Spleen (tissue), 11 donors: ENCODE measurements at regions not wholly inside any gene's neighbourhood (a gene's known extent, or its start where the extent isn't known, plus 50 kb on each side); places are given as distances from the start of the nearest gene placed in this dataset.

Experiments used
- DNase-seq: peaks from one replicate; pipeline ENCODE4 v3.0.0-alpha.2; 2020
- H3K27ac ChIP-seq, 8 donors: fragments of 200-600 bp; sonication (generic) in 7 of 8; 1 replicate in 4 of 8; 2 replicates in 4 of 8; pipeline versions ENCODE4 v1.5.0 to v1.8.0; 2016 to 2021; ENCODE audit warnings: inconsistent platforms in 4 of 8, mild to moderate bottlenecking in 4 of 8, moderate library complexity in 1 of 8
- H3K27me3 ChIP-seq, 7 donors: fragments of 200-600 bp; sonication (generic) in 6 of 7; replicated peaks in 1 of 7; 1 replicate in 4 of 7; 2 replicates in 3 of 7; pipeline versions ENCODE4 v1.5.0 to v1.8.0; 2016 to 2021; ENCODE audit warnings: inconsistent platforms in 3 of 7, mild to moderate bottlenecking in 1 of 7
- H3K36me3 ChIP-seq, 6 donors: fragments of 200-600 bp; sonication (generic) in 5 of 6; 1 replicate in 4 of 6; 2 replicates in 2 of 6; pipeline versions ENCODE4 v1.5.0 to v1.8.0; 2016 to 2021; ENCODE audit warnings: inconsistent platforms in 2 of 6
- H3K4me1 ChIP-seq, 6 donors: fragments of 200-600 bp; sonication (generic) in 5 of 6; 1 replicate in 3 of 6; 2 replicates in 3 of 6; pipeline versions ENCODE4 v1.5.0 to v1.8.0; 2016 to 2021; ENCODE audit warnings: inconsistent platforms in 3 of 6
- H3K4me3 ChIP-seq, 8 donors: fragments of 200-600 bp; sonication (generic) in 7 of 8; 1 replicate in 4 of 8; 2 replicates in 4 of 8; pipeline versions ENCODE4 v1.5.0 to v1.8.0; 2016 to 2021; ENCODE audit warnings: inconsistent platforms in 4 of 8, mild to moderate bottlenecking in 4 of 8, moderate library complexity in 2 of 8
- H3K9me3 ChIP-seq, 8 donors: fragments of 200-600 bp; sonication (generic) in 7 of 8; 1 replicate in 4 of 8; 2 replicates in 4 of 8; pipeline versions ENCODE4 v1.5.0 to v1.8.0; 2016 to 2021; ENCODE audit warnings: inconsistent platforms in 4 of 8
- CTCF ChIP-seq, 11 experiments: fragments of 200-600 bp in 7 of 11; fragments of 450-650 bp in 4 of 11; sonication (generic) in 4 of 11; IDR thresholded peaks in 8 of 11; conservative IDR thresholded peaks in 3 of 11; 1 replicate in 7 of 11; 2 replicates in 4 of 11; pipeline versions ENCODE4 v1.4.0 to v1.8.0; 2016 to 2021; ENCODE audit warnings: antibody characterized with exemption in 11 of 11, inconsistent platforms in 4 of 11, mild to moderate bottlenecking in 1 of 11
- POLR2A ChIP-seq, 3 donors: fragments of 450-650 bp; IDR thresholded peaks; one replicate each; pipeline ENCODE4 v1.5.1; 2017; ENCODE audit warnings: antibody characterized with exemption in 3 of 3, mild to moderate bottlenecking in 1 of 3
- POLR2AphosphoS5 ChIP-seq, 3 donors: sonication (generic); formaldehyde crosslinking; IDR thresholded peaks; one replicate each; pipeline ENCODE4 v1.5.1; 2017; ENCODE audit warnings: antibody characterized with exemption in 3 of 3
- WGBS, 5 donors: extraction: QIAGEN DNeasy Blood & Tissue Kit in 3 of 5; methylation state at CpG; one replicate each; pipeline versions ENCODE4 v1.1.5 to v1.1.7; 2013 to 2018; 5-methylcytosine and 5-hydroxymethylcytosine counted together
- intact Hi-C: fragments of 100-400 bp; cut with DNase I; formaldehyde crosslinking; loops from one replicate; pipeline ENCODE4 v1.15.0; 2023; ENCODE audit warnings: low total_unique reads
- donor health status: healthy with polysubstance abuse.
- donor health status: DM: no; HTN: no; CAD: no; lungs with moderate emphysema.
- donor health status: DM: no; HTN: no; CAD: no.
- donor health status: Bipolar disorder and iron deficiency.
- donor health status: healthy.
- donor health status: DM: no; HTN: no; CAD: no.
- donor health status: DM: yes; HTN: yes; CAD: no.

- DNase-seq = no peak
- Histone ChIP-seq H3K4me1 (no peaks in the 10 kb centered on the region), H3K4me3 (no peak overlapping the region), H3K27me3 (no peaks in the 10 kb centered on the region), H3K27ac (no peak overlapping the region), H3K36me3 (no peaks in the 10 kb centered on the region), H3K9me3 (peaks cover 0 to 18% (median 13%) of the 10 kb centered on the region in 8 donors)
- 67 to 83% (median 74%) methylated on average over 1 of the region's 1 CpG for WGBS, 5 donors
- intact Hi-C loops = no loop called here
- no peak for TF ChIP-seq POLR2A (IDR thresholded peaks at IDR 0.05)
These were observed 229.9 kb upstream of the GADL1 start for GRCh38 chr3:31124373-31124772.

GRCh38 chr3:31125413-31126020 is 231.1 kb upstream of the GADL1 start:
- intact Hi-C loops = no loop called here
- TF ChIP-seq POLR2A (IDR thresholded peaks at IDR 0.05) = no peak
- no peaks in the 10 kb centered on the region for H3K36me3 ChIP-seq
- no peak for DNase-seq
- H3K4me3 ChIP-seq = no peak overlapping the region
- H3K4me1 ChIP-seq = no peaks in the 10 kb centered on the region
- 84 to 96% (median 91%) methylated on average over 4 of the region's 4 CpGs for WGBS, 5 donors
- no peaks in the 10 kb centered on the region for H3K27me3 ChIP-seq
- peaks cover 0 to 18% (median 13%) of the 10 kb centered on the region in 8 donors for H3K9me3 ChIP-seq
- no peak overlapping the region for H3K27ac ChIP-seq

DNA sequence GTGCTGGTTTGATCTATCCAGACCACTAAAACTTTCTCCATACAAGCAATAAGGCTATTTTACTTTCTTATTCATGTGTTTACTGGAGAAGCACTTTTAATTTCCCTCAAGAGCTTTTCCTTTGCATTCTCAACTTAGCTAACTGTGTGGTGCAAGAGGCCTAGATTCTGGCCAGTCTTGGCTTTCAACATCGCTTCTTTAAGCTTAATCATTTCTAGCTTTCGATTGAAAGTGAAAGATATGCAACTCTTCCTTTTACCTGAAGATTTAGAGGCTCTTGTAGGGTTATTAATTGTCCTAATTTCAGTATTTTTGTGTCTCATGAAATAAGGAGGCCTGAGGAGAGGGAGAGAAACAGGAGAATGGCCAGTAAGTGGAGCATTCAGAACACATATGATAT is 234.8 kb upstream of the GADL1 start:
- Histone ChIP-seq H3K9me3 (peaks cover 0 to 11% (median 9%) of the 10 kb centered on the region in 8 donors), H3K4me1 (no peaks in the 10 kb centered on the region), H3K36me3 (no peaks in the 10 kb centered on the region), H3K27ac (no peak overlapping the region), H3K4me3 (no peak overlapping the region), H3K27me3 (no peaks in the 10 kb centered on the region)
- TF ChIP-seq POLR2A (IDR thresholded peaks at IDR 0.05) = no peak
- no peak for TF ChIP-seq CTCF (IDR thresholded peaks at IDR 0.05 in 8 of 11, conservative IDR thresholded peaks at IDR 0.05 in 3 of 11)
- no peak for TF ChIP-seq POLR2AphosphoS5 (IDR thresholded peaks at IDR 0.05)
- intact Hi-C loops = no loop called here
- 78 to 92% (median 85%) methylated on average over 2 of the region's 2 CpGs for WGBS, 5 donors
- no peak for DNase-seq

- WGBS, 5 donors = 69 to 83% (median 78%) methylated on average over 2 of the region's 2 CpGs
- H3K4me3 ChIP-seq = no peak overlapping the region
- DNase-seq = no peak
- no peaks in the 10 kb centered on the region for H3K9me3 ChIP-seq
- no peaks in the 10 kb centered on the region for H3K27me3 ChIP-seq
- H3K36me3 ChIP-seq = no peaks in the 10 kb centered on the region
- intact Hi-C loops = loop anchor here (5.0 kb wide), 1 partner anchor 365 kb away; no protein-coding TSS in a partner anchor
- TF ChIP-seq CTCF (IDR thresholded peaks at IDR 0.05 in 8 of 11, conservative IDR thresholded peaks at IDR 0.05 in 3 of 11) = peak in 7 of 11 experiments; percentile 17 to 51 (median 42)
- no peak for TF ChIP-seq POLR2AphosphoS5 (IDR thresholded peaks at IDR 0.05)
- no peaks in the 10 kb centered on the region for H3K4me1 ChIP-seq
- no peak overlapping the region for H3K27ac ChIP-seq
These were observed 237.8 kb upstream of the GADL1 start for GRCh38 chr3:31132132-31132769.

DNA sequence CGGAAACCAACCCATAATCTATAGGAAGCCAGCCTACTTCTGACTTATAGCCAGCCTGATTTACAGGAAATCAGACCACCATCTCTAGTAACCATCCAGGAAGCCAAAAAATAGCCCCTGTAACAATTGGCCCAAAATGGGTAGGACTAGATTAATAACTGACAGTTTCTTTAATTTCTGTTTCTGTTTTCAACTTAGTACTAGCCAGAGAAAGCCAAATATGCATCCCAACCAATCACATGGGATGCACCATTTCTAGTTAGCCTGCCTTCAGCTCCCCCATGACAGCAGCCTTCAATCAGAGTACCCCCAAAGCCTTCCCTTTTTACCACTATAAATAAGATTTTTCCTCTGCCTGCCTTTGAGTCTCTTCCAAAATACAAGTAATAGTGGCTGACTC is 239.1 kb upstream of the GADL1 start:
- TF ChIP-seq CTCF (IDR thresholded peaks at IDR 0.05 in 8 of 11, conservative IDR thresholded peaks at IDR 0.05 in 3 of 11) = no peak
- TF ChIP-seq POLR2AphosphoS5 (IDR thresholded peaks at IDR 0.05) = no peak
- no peak for TF ChIP-seq POLR2A (IDR thresholded peaks at IDR 0.05)
- DNase-seq = no peak
- no peaks in the 10 kb centered on the region for H3K36me3 ChIP-seq
- H3K9me3 ChIP-seq = no peaks in the 10 kb centered on the region
- no peaks in the 10 kb centered on the region for H3K27me3 ChIP-seq
- H3K4me3 ChIP-seq = no peak overlapping the region
- 89 to 100% (median 94%) methylated on average over 1 of the region's 1 CpG for WGBS, 5 donors
- H3K4me1 ChIP-seq = no peaks in the 10 kb centered on the region
- intact Hi-C loops = loop anchor here (5.0 kb wide), 1 partner anchor 366 kb away; no protein-coding TSS in a partner anchor
- no peak overlapping the region for H3K27ac ChIP-seq
